Fibroblast of lung (primary cell): ENCODE measurements at regions not wholly inside any gene's neighbourhood (a gene's known extent, or its start where the extent isn't known, plus 50 kb on each side); places are given as distances from the start of the nearest gene placed in this dataset.

Source experiments
- CTCF ChIP-seq, 2 donors: IDR thresholded peaks in 1 of 2; conservative IDR thresholded peaks in 1 of 2; 1 replicate in 1 of 2; 2 replicates in 1 of 2; pipeline ENCODE4 v1.5.1; 2011 to 2012; ENCODE audit warnings: low read length in 2 of 2, control low read depth in 1 of 2, inconsistent platforms in 1 of 2, low read depth in 1 of 2, mild to moderate bottlenecking in 1 of 2
- EZH2 ChIP-seq: IDR thresholded peaks from 2 replicates; pipeline ENCODE4 v1.5.1; 2012; ENCODE audit warnings: low read length, control low read depth, mild to moderate bottlenecking; ENCODE audit errors: missing control alignments

GRCh38 chr17:70503449-70503848, 334.1 kb downstream of the KCNJ2 start:
- TF ChIP-seq CTCF (conservative IDR thresholded peaks at IDR 0.05 in 1 of 2, IDR thresholded peaks at IDR 0.05 in 1 of 2; ENCODE audit: low read depth in 1 of 2, low read length in 2 of 2) = no peak
- no peak for TF ChIP-seq EZH2
